HEK293T (cell line): ENCODE measurements at regions not wholly inside any gene's neighbourhood (a gene's known extent, or its start where the extent isn't known, plus 50 kb on each side); places are given as distances from the start of the nearest gene placed in this dataset.

Source experiments
- BHLHE40 ChIP-seq: fragments of 450-650 bp; IDR thresholded peaks from 2 replicates; pipeline ENCODE4 v1.6.1; 2016; ENCODE audit warnings: mild to moderate bottlenecking, moderate library complexity, borderline replicate concordance
- FOXM1 ChIP-seq: fragments of 450-650 bp; IDR thresholded peaks from 2 replicates; pipeline ENCODE4 v1.6.1; 2017; ENCODE audit warnings: mild to moderate bottlenecking, borderline replicate concordance
- SP1 ChIP-seq: fragments of 450-650 bp; IDR thresholded peaks from 2 replicates; pipeline ENCODE4 v1.6.1; 2017
- SUZ12 ChIP-seq: fragments of 450-650 bp; IDR thresholded peaks from 2 replicates; pipeline ENCODE4 v1.6.1; 2016; ENCODE audit warnings: mild to moderate bottlenecking
- TARDBP ChIP-seq: fragments of 450-650 bp; IDR thresholded peaks from 2 replicates; pipeline ENCODE4 v1.6.1; 2016

GRCh38 chr7:83778073-83778443 lies 129.1 kb upstream of the SEMA3E start:
- TF ChIP-seq SP1 (no peak), TARDBP (no peak), SUZ12 (no peak), BHLHE40 (no peak), FOXM1 (no peak)
